ENCODE measurements at regions not wholly inside any gene's neighbourhood (a gene's known extent, or its start where the extent isn't known, plus 50 kb on each side); places are given as distances from the start of the nearest gene placed in this dataset.

- TF ChIP-seq, protein P1, sequence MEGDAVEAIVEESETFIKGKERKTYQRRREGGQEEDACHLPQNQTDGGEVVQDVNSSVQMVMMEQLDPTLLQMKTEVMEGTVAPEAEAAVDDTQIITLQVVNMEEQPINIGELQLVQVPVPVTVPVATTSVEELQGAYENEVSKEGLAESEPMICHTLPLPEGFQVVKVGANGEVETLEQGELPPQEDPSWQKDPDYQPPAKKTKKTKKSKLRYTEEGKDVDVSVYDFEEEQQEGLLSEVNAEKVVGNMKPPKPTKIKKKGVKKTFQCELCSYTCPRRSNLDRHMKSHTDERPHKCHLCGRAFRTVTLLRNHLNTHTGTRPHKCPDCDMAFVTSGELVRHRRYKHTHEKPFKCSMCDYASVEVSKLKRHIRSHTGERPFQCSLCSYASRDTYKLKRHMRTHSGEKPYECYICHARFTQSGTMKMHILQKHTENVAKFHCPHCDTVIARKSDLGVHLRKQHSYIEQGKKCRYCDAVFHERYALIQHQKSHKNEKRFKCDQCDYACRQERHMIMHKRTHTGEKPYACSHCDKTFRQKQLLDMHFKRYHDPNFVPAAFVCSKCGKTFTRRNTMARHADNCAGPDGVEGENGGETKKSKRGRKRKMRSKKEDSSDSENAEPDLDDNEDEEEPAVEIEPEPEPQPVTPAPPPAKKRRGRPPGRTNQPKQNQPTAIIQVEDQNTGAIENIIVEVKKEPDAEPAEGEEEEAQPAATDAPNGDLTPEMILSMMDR (IDR thresholded peaks at IDR 0.05), result no peak
- TF ChIP-seq EP300 (IDR thresholded peaks at IDR 0.05) (no peak), POLR2AphosphoS5 (IDR thresholded peaks at IDR 0.05) (no peak)
Measured at GRCh38 chr3:6654670-6655069, 206.2 kb upstream of the GRM7 start.

All from stomach (tissue), 4 donors.